ENCODE measurements at regions not wholly inside any gene's neighbourhood (a gene's known extent, or its start where the extent isn't known, plus 50 kb on each side); places are given as distances from the start of the nearest gene placed in this dataset.

DNA sequence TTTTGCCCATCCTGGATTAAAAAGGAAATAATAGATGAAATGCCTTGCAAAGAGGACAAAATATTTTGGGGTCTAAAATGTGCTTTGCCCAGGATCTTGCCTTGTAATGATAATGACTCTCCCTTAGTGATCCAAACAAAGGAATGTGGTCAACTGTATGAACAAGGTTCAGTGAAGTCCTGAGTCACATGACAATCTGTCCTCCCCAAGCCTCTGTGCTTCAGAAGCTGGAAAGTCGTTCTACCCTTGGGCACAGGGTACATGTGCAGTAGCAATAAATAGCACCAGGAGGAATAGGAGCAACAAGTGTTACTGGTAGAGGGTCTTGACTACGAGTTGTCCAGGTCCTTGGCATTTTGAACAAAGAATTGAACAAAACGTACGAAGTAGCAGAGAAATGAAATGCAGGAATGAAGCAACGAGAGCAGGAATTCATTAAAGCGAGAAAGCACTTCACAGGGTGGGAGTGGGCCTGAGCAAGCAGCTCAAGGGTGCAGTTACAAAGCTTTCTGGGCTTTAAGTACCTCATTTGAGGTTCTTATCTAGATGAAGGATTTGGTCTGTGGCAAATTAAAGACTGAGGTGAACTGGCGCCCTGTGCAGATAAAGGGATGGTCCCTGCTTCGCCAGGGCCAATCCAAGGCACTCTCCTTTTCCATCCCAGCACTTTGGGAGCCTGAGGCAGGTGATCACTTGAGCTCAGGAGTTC, 65.8 kb downstream of the RESF1 start:
- H3K36me3 Mint-ChIP-seq (ENCODE audit: insufficient read depth) = no peaks in the 10 kb centered on the region

GRCh38 chr12:32025906-32026305, 66.7 kb downstream of the RESF1 start:
- TF ChIP-seq, protein P1, sequence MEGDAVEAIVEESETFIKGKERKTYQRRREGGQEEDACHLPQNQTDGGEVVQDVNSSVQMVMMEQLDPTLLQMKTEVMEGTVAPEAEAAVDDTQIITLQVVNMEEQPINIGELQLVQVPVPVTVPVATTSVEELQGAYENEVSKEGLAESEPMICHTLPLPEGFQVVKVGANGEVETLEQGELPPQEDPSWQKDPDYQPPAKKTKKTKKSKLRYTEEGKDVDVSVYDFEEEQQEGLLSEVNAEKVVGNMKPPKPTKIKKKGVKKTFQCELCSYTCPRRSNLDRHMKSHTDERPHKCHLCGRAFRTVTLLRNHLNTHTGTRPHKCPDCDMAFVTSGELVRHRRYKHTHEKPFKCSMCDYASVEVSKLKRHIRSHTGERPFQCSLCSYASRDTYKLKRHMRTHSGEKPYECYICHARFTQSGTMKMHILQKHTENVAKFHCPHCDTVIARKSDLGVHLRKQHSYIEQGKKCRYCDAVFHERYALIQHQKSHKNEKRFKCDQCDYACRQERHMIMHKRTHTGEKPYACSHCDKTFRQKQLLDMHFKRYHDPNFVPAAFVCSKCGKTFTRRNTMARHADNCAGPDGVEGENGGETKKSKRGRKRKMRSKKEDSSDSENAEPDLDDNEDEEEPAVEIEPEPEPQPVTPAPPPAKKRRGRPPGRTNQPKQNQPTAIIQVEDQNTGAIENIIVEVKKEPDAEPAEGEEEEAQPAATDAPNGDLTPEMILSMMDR (IDR thresholded peaks at IDR 0.05; ENCODE audit: unreplicated experiment) = no peak
- Mint-ChIP-seq H3K9me3 (ENCODE audit: low read depth) (peaks cover 4% of the 10 kb centered on the region), H3K27me3 (no peaks in the 10 kb centered on the region), H3K27ac (no peak overlapping the region), H3K36me3 (ENCODE audit: insufficient read depth) (no peaks in the 10 kb centered on the region), H3K4me1 (ENCODE audit: low read depth) (peaks cover 7% of the 10 kb centered on the region), H3K4me3 (ENCODE audit: low read depth) (no peak overlapping the region)
- no peak for DNase-seq (ENCODE audit: low spot score, unreplicated experiment)

More for the DNA sequence above, 65.8 kb downstream of the RESF1 start:
- Mint-ChIP-seq H3K27me3 (no peaks in the 10 kb centered on the region), H3K4me3 (ENCODE audit: low read depth) (no peak overlapping the region), H3K27ac (peak overlapping the region; percentile 63), H3K4me1 (ENCODE audit: low read depth) (peaks cover 4% of the 10 kb centered on the region), H3K9me3 (ENCODE audit: low read depth) (peaks cover 4% of the 10 kb centered on the region)
- no peak for DNase-seq (ENCODE audit: low spot score, unreplicated experiment)
- TF ChIP-seq, protein P1 (IDR thresholded peaks at IDR 0.05; ENCODE audit: unreplicated experiment) = no peak

- H3K36me3 Mint-ChIP-seq (ENCODE audit: insufficient read depth) = no peaks in the 10 kb centered on the region
- peaks cover 1% of the 10 kb centered on the region for H3K9me3 Mint-ChIP-seq (ENCODE audit: low read depth)
- H3K27me3 Mint-ChIP-seq = no peaks in the 10 kb centered on the region
- no peak overlapping the region for H3K27ac Mint-ChIP-seq
- DNase-seq (ENCODE audit: low spot score, unreplicated experiment) = no peak
- no peak overlapping the region for H3K4me3 Mint-ChIP-seq (ENCODE audit: low read depth)
- H3K4me1 Mint-ChIP-seq (ENCODE audit: low read depth) = peaks cover 16% of the 10 kb centered on the region
- TF ChIP-seq, protein P1 (IDR thresholded peaks at IDR 0.05; ENCODE audit: unreplicated experiment) = no peak
Observed at GRCh38 chr12:32027684-32028365, 68.6 kb downstream of the RESF1 start.

DNA sequence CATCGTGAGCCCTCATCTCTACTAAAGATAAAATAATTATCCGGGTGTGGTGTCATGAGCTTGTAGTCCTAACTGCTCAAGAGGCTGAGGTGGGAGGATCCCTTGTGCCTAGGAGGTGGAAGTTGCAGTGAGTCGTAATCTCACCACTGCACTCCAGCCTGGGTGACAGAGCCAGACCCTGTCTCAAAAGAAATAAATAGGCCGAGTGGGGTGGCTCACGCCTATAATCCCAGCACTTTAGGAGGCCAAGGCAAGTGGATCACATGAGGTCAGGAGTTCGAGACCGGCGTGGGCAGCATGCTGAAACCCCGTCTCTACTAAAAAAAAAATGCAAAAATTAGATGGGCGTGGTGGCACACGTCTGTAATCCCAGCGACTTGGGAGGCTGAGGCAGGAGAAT, 70.9 kb downstream of the RESF1 start:
- Mint-ChIP-seq H3K4me3 (ENCODE audit: low read depth) (no peak overlapping the region), H3K9me3 (ENCODE audit: low read depth) (no peaks in the 10 kb centered on the region), H3K4me1 (ENCODE audit: low read depth) (peaks cover 22% of the 10 kb centered on the region), H3K27ac (no peak overlapping the region), H3K36me3 (ENCODE audit: insufficient read depth) (no peaks in the 10 kb centered on the region), H3K27me3 (no peaks in the 10 kb centered on the region)
- no peak for DNase-seq (ENCODE audit: low spot score, unreplicated experiment)
- TF ChIP-seq, protein P1 (IDR thresholded peaks at IDR 0.05; ENCODE audit: unreplicated experiment) = no peak

- no peak overlapping the region for H3K4me3 Mint-ChIP-seq (ENCODE audit: low read depth)
- TF ChIP-seq, protein P1 (IDR thresholded peaks at IDR 0.05; ENCODE audit: unreplicated experiment) = no peak
- peaks cover 22% of the 10 kb centered on the region for H3K4me1 Mint-ChIP-seq (ENCODE audit: low read depth)
- no peak overlapping the region for H3K27ac Mint-ChIP-seq
- no peaks in the 10 kb centered on the region for H3K27me3 Mint-ChIP-seq
- H3K9me3 Mint-ChIP-seq (ENCODE audit: low read depth) = no peaks in the 10 kb centered on the region
- no peak for DNase-seq (ENCODE audit: low spot score, unreplicated experiment)
- H3K36me3 Mint-ChIP-seq (ENCODE audit: insufficient read depth) = no peaks in the 10 kb centered on the region
Observed at GRCh38 chr12:32030676-32031075, 71.5 kb downstream of the RESF1 start.

All from progenitor cell of endocrine pancreas (in vitro differentiated cells).